Glutamatergic neuron (in vitro differentiated cells): ENCODE measurements at regions not wholly inside any gene's neighbourhood (a gene's known extent, or its start where the extent isn't known, plus 50 kb on each side); places are given as distances from the start of the nearest gene placed in this dataset.

ENCODE experiments used
- DNase-seq: peaks from one replicate; pipeline ENCODE4 v3.0.0; 2022
- H3K27ac Mint-ChIP-seq: one replicate; pipeline ENCODE4 v1.8.0; 2020; ENCODE audit warnings: mild to moderate bottlenecking, mixed read lengths, inconsistent platforms; ENCODE audit not compliant: unreplicated experiment
- H3K27me3 Mint-ChIP-seq: one replicate; pipeline ENCODE4 v1.8.0; 2020; ENCODE audit warnings: mild to moderate bottlenecking, moderate library complexity, mixed read lengths, inconsistent platforms; ENCODE audit not compliant: unreplicated experiment
- H3K36me3 Mint-ChIP-seq: one replicate; pipeline ENCODE4 v1.8.0; 2020; ENCODE audit warnings: mild to moderate bottlenecking, mixed read lengths, inconsistent platforms; ENCODE audit not compliant: unreplicated experiment
- H3K4me1 Mint-ChIP-seq: one replicate; pipeline ENCODE4 v1.8.0; 2020; ENCODE audit warnings: mild to moderate bottlenecking, low read depth, mixed read lengths, inconsistent platforms; ENCODE audit not compliant: unreplicated experiment
- H3K4me3 Mint-ChIP-seq: one replicate; pipeline ENCODE4 v1.8.0; 2020; ENCODE audit warnings: mild to moderate bottlenecking, mixed read lengths, inconsistent platforms; ENCODE audit not compliant: unreplicated experiment
- H3K9me3 Mint-ChIP-seq: one replicate; pipeline ENCODE4 v1.8.0; 2020; ENCODE audit warnings: mild to moderate bottlenecking, moderate library complexity, mixed read lengths, inconsistent platforms; ENCODE audit not compliant: unreplicated experiment
- TF ChIP-seq, protein P1 (sequence below): fragments of 200-600 bp; sonication (generic); IDR thresholded peaks from one replicate; pipeline ENCODE4 v1.5.0; 2021; ENCODE audit not compliant: partially characterized antibody, unreplicated experiment

DNA sequence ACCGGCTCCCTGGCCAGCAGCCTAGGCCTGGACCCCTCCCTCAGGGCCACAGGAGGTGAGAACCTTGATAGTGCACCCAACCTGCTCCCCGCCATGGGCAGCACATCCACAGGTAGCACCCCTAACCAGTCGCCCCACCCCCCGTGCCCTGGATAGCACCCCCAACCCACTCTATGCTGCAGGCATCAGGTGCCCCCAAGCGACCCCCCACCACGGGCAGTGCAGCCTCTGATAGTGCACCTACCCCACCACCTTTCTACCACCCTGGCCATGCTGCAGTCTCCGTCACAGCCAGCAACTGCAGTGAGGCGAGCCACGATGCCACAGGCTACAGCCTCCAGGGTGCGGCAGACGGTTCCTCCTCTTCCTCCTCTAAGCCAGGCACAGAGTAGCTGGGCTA, 55.6 kb downstream of the SOWAHC start:
- TF ChIP-seq, protein P1, sequence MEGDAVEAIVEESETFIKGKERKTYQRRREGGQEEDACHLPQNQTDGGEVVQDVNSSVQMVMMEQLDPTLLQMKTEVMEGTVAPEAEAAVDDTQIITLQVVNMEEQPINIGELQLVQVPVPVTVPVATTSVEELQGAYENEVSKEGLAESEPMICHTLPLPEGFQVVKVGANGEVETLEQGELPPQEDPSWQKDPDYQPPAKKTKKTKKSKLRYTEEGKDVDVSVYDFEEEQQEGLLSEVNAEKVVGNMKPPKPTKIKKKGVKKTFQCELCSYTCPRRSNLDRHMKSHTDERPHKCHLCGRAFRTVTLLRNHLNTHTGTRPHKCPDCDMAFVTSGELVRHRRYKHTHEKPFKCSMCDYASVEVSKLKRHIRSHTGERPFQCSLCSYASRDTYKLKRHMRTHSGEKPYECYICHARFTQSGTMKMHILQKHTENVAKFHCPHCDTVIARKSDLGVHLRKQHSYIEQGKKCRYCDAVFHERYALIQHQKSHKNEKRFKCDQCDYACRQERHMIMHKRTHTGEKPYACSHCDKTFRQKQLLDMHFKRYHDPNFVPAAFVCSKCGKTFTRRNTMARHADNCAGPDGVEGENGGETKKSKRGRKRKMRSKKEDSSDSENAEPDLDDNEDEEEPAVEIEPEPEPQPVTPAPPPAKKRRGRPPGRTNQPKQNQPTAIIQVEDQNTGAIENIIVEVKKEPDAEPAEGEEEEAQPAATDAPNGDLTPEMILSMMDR = no peak
- Mint-ChIP-seq H3K4me1 (no peaks in the 10 kb centered on the region), H3K9me3 (peaks cover under 1% of the 10 kb centered on the region), H3K36me3 (peaks cover 7% of the 10 kb centered on the region), H3K27ac (no peak overlapping the region), H3K27me3 (peaks cover 2% of the 10 kb centered on the region), H3K4me3 (no peak overlapping the region)
- DNase-seq = no peak

DNA sequence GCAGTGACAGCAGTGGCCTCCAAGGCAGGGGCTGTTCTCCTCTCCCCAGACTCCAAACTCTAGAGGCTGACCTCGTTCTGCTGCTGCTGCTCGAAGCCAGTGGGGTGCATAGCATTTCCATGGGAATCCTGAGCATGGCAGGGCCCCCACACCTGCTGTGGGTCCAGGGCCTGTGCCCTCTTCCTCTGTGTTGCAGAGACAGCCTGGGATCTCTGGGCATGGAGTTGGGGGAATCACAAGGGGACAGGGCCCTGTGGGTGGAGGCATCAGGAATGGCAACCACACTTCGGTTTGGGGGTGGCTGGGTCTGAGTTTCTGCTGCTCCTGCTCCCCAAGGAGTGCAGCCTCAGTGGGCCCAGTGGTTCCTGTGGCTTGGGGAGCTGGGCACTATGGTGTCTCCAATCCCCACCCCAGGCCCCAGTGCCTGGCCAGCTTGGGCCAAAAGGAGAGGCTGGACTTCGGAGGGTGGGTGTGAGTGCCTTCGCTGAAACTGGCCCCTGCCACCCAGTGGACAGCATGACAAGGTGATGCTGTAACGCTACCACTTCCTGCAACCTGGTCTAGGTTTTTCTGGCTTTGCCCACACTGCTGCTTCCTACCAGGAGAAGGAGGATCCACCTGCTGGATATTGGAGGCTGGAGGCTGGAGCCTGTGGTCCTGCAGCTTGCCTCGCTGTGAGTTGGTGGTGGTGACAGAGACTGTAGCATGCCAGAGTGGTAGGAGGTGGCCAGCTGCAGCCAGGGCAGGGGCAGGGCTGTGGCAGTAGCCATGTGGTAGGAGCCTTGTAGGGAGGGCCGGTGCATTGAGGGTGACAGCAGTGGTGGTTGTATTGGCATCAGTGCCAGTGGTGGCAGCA, 56.6 kb downstream of the SOWAHC start:
- DNase-seq = no peak
- TF ChIP-seq, protein P1 = no peak
- Mint-ChIP-seq H3K4me3 (no peak overlapping the region), H3K36me3 (peaks cover 7% of the 10 kb centered on the region), H3K27me3 (peaks cover 2% of the 10 kb centered on the region), H3K9me3 (no peaks in the 10 kb centered on the region), H3K4me1 (no peaks in the 10 kb centered on the region), H3K27ac (no peak overlapping the region)

- DNase-seq = no peak
- Mint-ChIP-seq H3K9me3 (peaks cover 6% of the 10 kb centered on the region), H3K27ac (no peak overlapping the region)
These were observed 60.9 kb downstream of the SOWAHC start for GRCh38 chr2:109674894-109675534.

DNA sequence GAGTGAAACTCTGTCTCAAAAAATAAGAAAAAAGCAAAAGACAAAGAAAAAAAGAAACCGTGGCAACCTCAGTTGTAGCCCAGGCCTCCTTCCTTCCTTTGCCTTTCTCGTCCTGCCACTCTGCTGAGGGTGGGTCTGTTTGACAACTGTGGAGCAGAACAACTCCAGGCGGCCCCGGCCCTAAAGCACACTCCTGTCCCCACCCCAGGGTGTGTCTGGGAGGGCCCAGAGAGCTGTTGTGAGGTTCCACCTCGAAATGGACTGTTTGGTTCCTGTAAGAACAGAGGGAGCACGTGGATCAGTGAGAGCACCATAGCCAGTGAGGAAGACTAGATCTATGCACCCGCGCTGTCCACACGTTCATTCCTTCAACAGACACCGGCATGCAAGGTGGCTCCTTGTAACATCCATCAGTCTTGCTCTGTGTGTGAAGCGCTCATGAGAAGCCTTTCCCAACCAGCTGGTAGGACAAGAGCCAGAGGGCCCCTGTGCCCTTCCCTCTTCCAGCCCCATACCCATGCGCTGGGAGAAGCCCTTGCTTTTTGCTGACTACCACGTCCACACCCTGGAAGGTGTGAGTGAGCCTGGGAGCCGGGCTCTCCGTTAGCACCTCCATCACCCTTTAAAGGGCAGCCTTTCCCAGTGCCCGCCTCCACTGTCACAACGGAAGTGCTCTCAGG, 61.6 kb downstream of the SOWAHC start:
- H3K4me3 Mint-ChIP-seq = no peak overlapping the region
- H3K4me1 Mint-ChIP-seq = peaks cover 18% of the 10 kb centered on the region
- H3K27ac Mint-ChIP-seq = no peak overlapping the region
- peaks cover 6% of the 10 kb centered on the region for H3K9me3 Mint-ChIP-seq
- no peak for DNase-seq
- peaks cover 7% of the 10 kb centered on the region for H3K36me3 Mint-ChIP-seq
- TF ChIP-seq, protein P1 = no peak
- no peaks in the 10 kb centered on the region for H3K27me3 Mint-ChIP-seq

More at GRCh38 chr2:109674894-109675534, 60.9 kb downstream of the SOWAHC start:
- Mint-ChIP-seq H3K27me3 (no peaks in the 10 kb centered on the region), H3K4me3 (no peak overlapping the region), H3K36me3 (peaks cover 7% of the 10 kb centered on the region), H3K4me1 (peaks cover 18% of the 10 kb centered on the region)
- TF ChIP-seq, protein P1 = no peak
